ENCODE measurements at regions not wholly inside any gene's neighbourhood (a gene's known extent, or its start where the extent isn't known, plus 50 kb on each side); places are given as distances from the start of the nearest gene placed in this dataset.

GRCh38 chr2:220166616-220167015, 539.2 kb downstream of the SLC4A3 start (continued):
- no peak for TF ChIP-seq ZBTB9 (CRISPR knock-in tag; IDR thresholded peaks at IDR 0.05)
- no peak for TF ChIP-seq WHSC1 (IDR thresholded peaks at IDR 0.05; ENCODE audit: low read length)
- TF ChIP-seq FIP1L1 (IDR thresholded peaks at IDR 0.05; ENCODE audit: low read depth, low read length, poor library complexity, severe bottlenecking), result no peak
- TF ChIP-seq ZC3H4 (CRISPR knock-in tag; IDR thresholded peaks at IDR 0.05; ENCODE audit: borderline replicate concordance), result no peak

GRCh38 chr2:220167956-220168355, 540.5 kb downstream of the SLC4A3 start:
- ChIA-PET CTCF (ENCODE audit: low intra/inter-chr PET ratio) (no interaction called here), POLR2A (no interaction called here)
- no peaks in the 10 kb centered on the region for H3K27me3 ChIP-seq (ENCODE audit: control insufficient read depth in 2 of 2, insufficient read depth in 2 of 2, low read length in 2 of 2)
- H3K36me3 ChIP-seq (ENCODE audit: control insufficient read depth, insufficient read depth, low read length), result no peaks in the 10 kb centered on the region
- H3K4me2 ChIP-seq (ENCODE audit: insufficient read depth, low read length), result no peak overlapping the region
- no peak overlapping the region for H2AFZ ChIP-seq (ENCODE audit: low read depth, low read length)
- TF ChIP-seq NFE2L1 (tag; IDR thresholded peaks at IDR 0.05; ENCODE audit: borderline replicate concordance, low read depth), result no peak
- TF ChIP-seq TAF9B (IDR thresholded peaks at IDR 0.05; ENCODE audit: partially characterized antibody), result no peak
- TF ChIP-seq ELK3 (CRISPR knock-in tag; IDR thresholded peaks at IDR 0.05), result no peak
- TF ChIP-seq ZNF23 (CRISPR knock-in tag; IDR thresholded peaks at IDR 0.05), result no peak
- no peak for TF ChIP-seq KDM2B (CRISPR knock-in tag; IDR thresholded peaks at IDR 0.05)
- no peak for TF ChIP-seq MEF2D (tag; conservative IDR thresholded peaks at IDR 0.05; ENCODE audit: low read depth)
- no peak for TF ChIP-seq ZNF780A (CRISPR knock-in tag; IDR thresholded peaks at IDR 0.05)
- TF ChIP-seq CAMTA2 (CRISPR knock-in tag; conservative IDR thresholded peaks at IDR 0.05), result no peak
- no peak for TF ChIP-seq ZBTB5 (IDR thresholded peaks at IDR 0.05)
- H4K20me1 ChIP-seq (replicated peaks; ENCODE audit: control insufficient read depth, insufficient read depth, low read length), result no peaks in the 10 kb centered on the region
- H3K9ac ChIP-seq (ENCODE audit: insufficient read depth in 1 of 2, low read depth in 2 of 2, low read length in 2 of 2), result no peak overlapping the region
- 0% methylated on average over 4 of the region's 4 CpGs for WGBS (ENCODE audit: insufficient coverage, low coverage, missing lambda C conversion rate)
- in situ Hi-C loops (cut with MboI) (no loop called here), intact Hi-C loops (cut with micrococcal nuclease) (no loop called here)
- H3K4me1 ChIP-seq (replicated peaks in 1 of 2; ENCODE audit: control insufficient read depth in 2 of 2, insufficient read depth in 2 of 2, low read length in 2 of 2), result no peaks in the 10 kb centered on the region
- no TSS peak for BruUV-seq (replicated peaks)
- no peak for FAIRE-seq
- no peak overlapping the region for H3K4me3 ChIP-seq
- no peak for DNase-seq (ENCODE audit: extremely low read depth in 1 of 4, low spot score in 3 of 4)
- no peaks in the 10 kb centered on the region for H3K9me1 ChIP-seq (ENCODE audit: control insufficient read depth, insufficient read depth, low read length)
- H3K79me2 ChIP-seq (ENCODE audit: control insufficient read depth, insufficient read depth, low read length), result no peaks in the 10 kb centered on the region
- no peak for ATAC-seq
- no peak overlapping the region for H3K27ac ChIP-seq (ENCODE audit: extremely low read depth, low read depth, low read length)
- H3K9me3 ChIP-seq (replicated peaks; ENCODE audit: control insufficient read depth, insufficient read depth, low read depth, low read length), result no peaks in the 10 kb centered on the region

All from K562 (cell line).